SU-DHL-6 (cell line): ENCODE measurements at regions not wholly inside any gene's neighbourhood (a gene's known extent, or its start where the extent isn't known, plus 50 kb on each side); places are given as distances from the start of the nearest gene placed in this dataset.

ENCODE experiments used
- H2AFZ ChIP-seq: fragments of 200-600 bp; sonication (generic); 2 replicates; pipeline ENCODE4 v1.6.1; 2014; ENCODE audit warnings: low read depth, mild to moderate bottlenecking, moderate library complexity, mixed read lengths, antibody characterized with exemption, low read length; ENCODE audit not compliant: severe bottlenecking
- H3F3A ChIP-seq: fragments of 200-600 bp; shearing (Covaris generic); 2 replicates; pipeline ENCODE4 v1.6.0; 2016; ENCODE audit warnings: antibody characterized with exemption, mild to moderate bottlenecking; ENCODE audit not compliant: insufficient read depth
- H3K27ac ChIP-seq: fragments of 200-600 bp; sonication (generic); 2 replicates; pipeline ENCODE4 v1.5.1; 2016; ENCODE audit warnings: low read depth, mild to moderate bottlenecking, low read length, moderate library complexity, mixed read lengths
- H3K27me3 ChIP-seq: fragments of 200-600 bp; sonication (generic), shearing (Covaris generic); 2 replicates; pipeline ENCODE4 v1.6.0; 2014; ENCODE audit warnings: mild to moderate bottlenecking, low read length
- H3K36me3 ChIP-seq: fragments of 200-600 bp; sonication (generic); 2 replicates; pipeline ENCODE4 v1.6.1; 2014; ENCODE audit warnings: mild to moderate bottlenecking, low read length, mixed read lengths
- H3K4me2 ChIP-seq: fragments of 300-600, 200-600 bp; shearing (Covaris generic), sonication (generic); 2 replicates; pipeline ENCODE4 v1.6.0; 2014; ENCODE audit warnings: low read length, low read depth, mild to moderate bottlenecking; ENCODE audit not compliant: poor library complexity, severe bottlenecking
- H3K4me3 ChIP-seq: fragments of 200-600 bp; sonication (generic); 2 replicates; pipeline ENCODE4 v1.5.1; 2014; ENCODE audit warnings: antibody characterized with exemption, low read length, mild to moderate bottlenecking, mixed read lengths; ENCODE audit not compliant: insufficient read depth, poor library complexity, severe bottlenecking
- H3K79me2 ChIP-seq: fragments of 200-600 bp; sonication (generic); 2 replicates; pipeline ENCODE4 v1.6.1; 2014; ENCODE audit warnings: mild to moderate bottlenecking, low read length, moderate library complexity; ENCODE audit not compliant: insufficient read depth
- H3K9ac ChIP-seq: fragments of 200-600 bp; sonication (generic); 2 replicates; pipeline ENCODE4 v1.7.0; 2014; ENCODE audit warnings: mild to moderate bottlenecking, low read length
- H3K9me2 ChIP-seq: fragments of 200-600 bp; sonication (generic); replicated peaks from 2 replicates; pipeline ENCODE4 v1.6.1; 2014; ENCODE audit warnings: low read length; ENCODE audit not compliant: insufficient read depth
- H3K9me3 ChIP-seq: fragments of 200-600 bp; sonication (generic); 2 replicates; pipeline ENCODE4 v1.6.1; 2014; ENCODE audit warnings: low read length, mixed read lengths; ENCODE audit not compliant: insufficient read depth
- H4K20me1 ChIP-seq: fragments of 200-600 bp; sonication (generic); 2 replicates; pipeline ENCODE4 v1.6.1; 2014; ENCODE audit warnings: low read depth, mild to moderate bottlenecking, antibody characterized with exemption, low read length, moderate library complexity, mixed read lengths
- CTCF ChIP-seq: fragments of 200-600 bp; sonication (generic); IDR thresholded peaks from one replicate; pipeline ENCODE4 v1.5.1; 2017; ENCODE audit warnings: antibody characterized with exemption, mild to moderate bottlenecking, low read length, moderate library complexity; ENCODE audit not compliant: insufficient read depth, poor library complexity, severe bottlenecking
- EZH2phosphoT487 ChIP-seq: fragments of 200-600 bp; sonication (generic), shearing (Covaris generic); conservative IDR thresholded peaks from 2 replicates; pipeline ENCODE4 v1.6.1; 2018; ENCODE audit warnings: mild to moderate bottlenecking, antibody characterized with exemption, low read length, moderate library complexity, mixed read lengths

GRCh38 chr14:22456998-22457594 is 131.9 kb downstream of the DAD1 start:
- H3F3A ChIP-seq = no peaks in the 10 kb centered on the region
- H3K9me3 ChIP-seq = no peaks in the 10 kb centered on the region
- H3K4me3 ChIP-seq = no peak overlapping the region
- no peaks in the 10 kb centered on the region for H4K20me1 ChIP-seq
- TF ChIP-seq EZH2phosphoT487 (no peak), CTCF (no peak)
- H3K36me3 ChIP-seq = no peaks in the 10 kb centered on the region
- no peak overlapping the region for H3K9ac ChIP-seq
- H3K9me2 ChIP-seq = no peaks in the 10 kb centered on the region
- no peaks in the 10 kb centered on the region for H3K27me3 ChIP-seq
- no peak overlapping the region for H3K4me2 ChIP-seq
- no peak overlapping the region for H2AFZ ChIP-seq
- no peak overlapping the region for H3K27ac ChIP-seq
- H3K79me2 ChIP-seq = no peaks in the 10 kb centered on the region

GRCh38 chr14:22456421-22456820 is 132.6 kb downstream of the DAD1 start:
- no peaks in the 10 kb centered on the region for H3F3A ChIP-seq
- no peak overlapping the region for H3K4me2 ChIP-seq
- no peaks in the 10 kb centered on the region for H4K20me1 ChIP-seq
- H3K9me2 ChIP-seq = no peaks in the 10 kb centered on the region
- no peak overlapping the region for H3K27ac ChIP-seq
- H3K9ac ChIP-seq = no peak overlapping the region
- H3K27me3 ChIP-seq = no peaks in the 10 kb centered on the region
- H3K4me3 ChIP-seq = no peak overlapping the region
- H3K36me3 ChIP-seq = no peaks in the 10 kb centered on the region
- TF ChIP-seq EZH2phosphoT487 (no peak), CTCF (no peak)
- H2AFZ ChIP-seq = no peak overlapping the region
- no peaks in the 10 kb centered on the region for H3K79me2 ChIP-seq
- no peaks in the 10 kb centered on the region for H3K9me3 ChIP-seq

GRCh38 chr14:22452330-22452729 is 136.7 kb downstream of the DAD1 start:
- Histone ChIP-seq H3K27me3 (no peaks in the 10 kb centered on the region), H3K9me2 (no peaks in the 10 kb centered on the region), H4K20me1 (no peaks in the 10 kb centered on the region), H3K79me2 (no peaks in the 10 kb centered on the region), H3K9ac (no peak overlapping the region), H3F3A (no peaks in the 10 kb centered on the region), H2AFZ (no peak overlapping the region), H3K36me3 (no peaks in the 10 kb centered on the region), H3K9me3 (no peaks in the 10 kb centered on the region), H3K4me3 (no peak overlapping the region), H3K27ac (no peak overlapping the region), H3K4me2 (no peak overlapping the region)
- TF ChIP-seq EZH2phosphoT487 (no peak), CTCF (no peak)
